Frontal cortex (tissue), 3 donors: ENCODE measurements at regions not wholly inside any gene's neighbourhood (a gene's known extent, or its start where the extent isn't known, plus 50 kb on each side); places are given as distances from the start of the nearest gene placed in this dataset.

Experiments
- DNase-seq, 2 donors: peaks; one replicate each; pipeline ENCODE4 v3.0.0; 2012; ENCODE audit warnings: low spot score in 2 of 2
- FAIRE-seq: peaks from 2 replicates; lab custom pipeline; 2012; peaks lifted over from hg19 to GRCh38; lab: Jason Lieb, UNC
- donor health status: control.
- donor health status: control.
- donor health status: control.

- DNase-seq, result no peak
- no peak for FAIRE-seq
Measured at GRCh38 chr3:182041668-182042291, 330.1 kb downstream of the SOX2 start.

- DNase-seq (no peak), FAIRE-seq (no peak)
Measured at GRCh38 chr3:182045736-182046135, 334.0 kb downstream of the SOX2 start.

- DNase-seq (no peak), FAIRE-seq (no peak)
Measured at GRCh38 chr3:182046166-182046764, 334.5 kb downstream of the SOX2 start.

- no peak for DNase-seq
- FAIRE-seq, result no peak
Measured at GRCh38 chr3:182050932-182051331, 339.2 kb downstream of the SOX2 start.

GRCh38 chr3:182052332-182052731 lies 340.6 kb downstream of the SOX2 start:
- DNase-seq (no peak), FAIRE-seq (no peak)

GRCh38 chr3:182052757-182053156 lies 341.0 kb downstream of the SOX2 start:
- FAIRE-seq, result no peak
- no peak for DNase-seq

GRCh38 chr3:182058488-182058887 lies 346.8 kb downstream of the SOX2 start:
- FAIRE-seq (no peak), DNase-seq (no peak)

GRCh38 chr3:182063742-182064141 lies 352.0 kb downstream of the SOX2 start:
- FAIRE-seq, result no peak
- no peak for DNase-seq

GRCh38 chr3:182067423-182067822 lies 355.7 kb downstream of the SOX2 start:
- DNase-seq, result no peak
- FAIRE-seq, result no peak

- DNase-seq (no peak), FAIRE-seq (no peak)
Measured at GRCh38 chr3:182078316-182078715, 366.6 kb downstream of the SOX2 start.

GRCh38 chr3:182078929-182079328 lies 367.2 kb downstream of the SOX2 start:
- DNase-seq, result no peak

GRCh38 chr3:182081096-182081495 lies 369.4 kb downstream of the SOX2 start:
- DNase-seq, result no peak
- FAIRE-seq, result no peak

More at GRCh38 chr3:182078929-182079328, 367.2 kb downstream of the SOX2 start:
- peak; percentile 6 for FAIRE-seq

GRCh38 chr3:182083112-182083511 lies 371.4 kb downstream of the SOX2 start:
- no peak for DNase-seq
- FAIRE-seq, result no peak

GRCh38 chr3:182092662-182093262 lies 381.0 kb downstream of the SOX2 start:
- DNase-seq (peak; percentile 6 to 14), FAIRE-seq (peak; percentile 49)

GRCh38 chr3:182094321-182094720 lies 382.6 kb downstream of the SOX2 start:
- no peak for FAIRE-seq
- no peak for DNase-seq

- no peak for FAIRE-seq
Measured at GRCh38 chr3:182104881-182105280, 393.2 kb downstream of the SOX2 start.

GRCh38 chr3:182105875-182106274 lies 394.1 kb downstream of the SOX2 start:
- DNase-seq, result no peak
- FAIRE-seq, result no peak

More at GRCh38 chr3:182104881-182105280, 393.2 kb downstream of the SOX2 start:
- no peak for DNase-seq

- FAIRE-seq (no peak), DNase-seq (no peak)
Measured at GRCh38 chr3:182108371-182108770, 396.6 kb downstream of the SOX2 start.

- FAIRE-seq (no peak), DNase-seq (no peak)
Measured at GRCh38 chr3:182111967-182112366, 400.2 kb downstream of the SOX2 start.

- DNase-seq (no peak), FAIRE-seq (no peak)
Measured at GRCh38 chr3:182115328-182116015, 403.7 kb downstream of the SOX2 start.

GRCh38 chr3:182116386-182116785 lies 404.7 kb downstream of the SOX2 start:
- FAIRE-seq (no peak), DNase-seq (no peak)
